Testis (tissue), 2 donors: ENCODE measurements at regions not wholly inside any gene's neighbourhood (a gene's known extent, or its start where the extent isn't known, plus 50 kb on each side); places are given as distances from the start of the nearest gene placed in this dataset.
"Not testable (repeated sequence)": the region's sequence is repeated elsewhere in the genome, so short reads cannot be mapped to it uniquely, and the experiment has no call there.

Experiments used
- DNase-seq: peaks from one replicate; pipeline ENCODE4 v3.0.0-alpha.2; 2019
- H3K27ac ChIP-seq, 2 donors: fragments of 200-600 bp; sonication (generic); one replicate each; pipeline ENCODE4 v1.5.1; 2019
- H3K27me3 ChIP-seq: fragments of 200-600 bp; sonication (generic); one replicate; pipeline ENCODE4 v1.5.1; 2019
- H3K36me3 ChIP-seq: fragments of 200-600 bp; sonication (generic); one replicate; pipeline ENCODE4 v1.5.1; 2017; ENCODE audit warnings: low read depth; ENCODE audit errors: missing control alignments
- H3K4me1 ChIP-seq: fragments of 200-600 bp; sonication (generic); one replicate; pipeline ENCODE4 v1.5.1; 2019
- H3K4me3 ChIP-seq, 2 donors: fragments of 200-600 bp; sonication (generic); one replicate each; pipeline ENCODE4 v1.5.1; 2017 to 2019
- H3K9me3 ChIP-seq: fragments of 200-600 bp; sonication (generic); one replicate; pipeline ENCODE4 v1.5.1; 2017
- POLR2A ChIP-seq: fragments of 450-650 bp; IDR thresholded peaks from one replicate; pipeline ENCODE4 v1.6.1; 2017; ENCODE audit warnings: antibody characterized with exemption, mild to moderate bottlenecking, moderate library complexity
- WGBS, 2 donors: methylation state at CpG; one replicate each; pipeline ENCODE4 v1.1.5; 2018; 5-methylcytosine and 5-hydroxymethylcytosine counted together
- intact Hi-C: fragments of 100-400 bp; cut with DNase I; formaldehyde crosslinking; loops from one replicate; pipeline ENCODE4 v1.15.1; 2023; ENCODE audit warnings: low total_unique reads
- TF ChIP-seq, protein P1 (sequence below), 3 experiments: fragments of 450-650 bp in 2 of 3; fragments of 200-600 bp in 1 of 3; sonication (generic) in 1 of 3; IDR thresholded peaks; one replicate each; pipeline ENCODE4 v1.5.1; 2016 to 2019; ENCODE audit warnings: antibody characterized with exemption in 3 of 3, mild to moderate bottlenecking in 2 of 3, moderate library complexity in 1 of 3

DNA sequence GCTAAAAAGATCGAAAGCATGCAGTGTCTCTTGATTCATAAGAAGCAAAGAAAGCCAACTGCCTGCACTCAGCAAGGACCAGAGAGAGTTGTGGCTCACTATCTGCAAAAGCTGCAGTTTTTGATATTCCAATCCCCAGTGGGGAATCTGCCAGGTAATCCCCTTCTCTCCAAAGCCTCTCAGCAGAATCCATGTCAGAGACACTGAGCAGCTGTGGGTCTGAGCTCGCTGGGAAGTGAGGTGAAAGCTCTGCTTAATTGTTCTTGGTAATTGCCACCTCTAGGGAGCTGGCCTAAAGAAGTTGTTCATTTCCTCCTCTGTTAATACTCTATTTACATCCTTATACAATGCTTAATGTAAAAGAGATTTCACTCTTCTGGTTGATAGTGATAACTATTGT is 261.3 kb upstream of the LRRC4C start:
- Histone ChIP-seq H3K27me3 (no peaks in the 10 kb centered on the region), H3K27ac (no peak overlapping the region), H3K4me1 (no peaks in the 10 kb centered on the region), H3K4me3 (no peak overlapping the region), H3K36me3 (no peaks in the 10 kb centered on the region), H3K9me3 (no peaks in the 10 kb centered on the region)
- intact Hi-C loops, result no loop called here
- no peak for DNase-seq
- TF ChIP-seq, protein P1, sequence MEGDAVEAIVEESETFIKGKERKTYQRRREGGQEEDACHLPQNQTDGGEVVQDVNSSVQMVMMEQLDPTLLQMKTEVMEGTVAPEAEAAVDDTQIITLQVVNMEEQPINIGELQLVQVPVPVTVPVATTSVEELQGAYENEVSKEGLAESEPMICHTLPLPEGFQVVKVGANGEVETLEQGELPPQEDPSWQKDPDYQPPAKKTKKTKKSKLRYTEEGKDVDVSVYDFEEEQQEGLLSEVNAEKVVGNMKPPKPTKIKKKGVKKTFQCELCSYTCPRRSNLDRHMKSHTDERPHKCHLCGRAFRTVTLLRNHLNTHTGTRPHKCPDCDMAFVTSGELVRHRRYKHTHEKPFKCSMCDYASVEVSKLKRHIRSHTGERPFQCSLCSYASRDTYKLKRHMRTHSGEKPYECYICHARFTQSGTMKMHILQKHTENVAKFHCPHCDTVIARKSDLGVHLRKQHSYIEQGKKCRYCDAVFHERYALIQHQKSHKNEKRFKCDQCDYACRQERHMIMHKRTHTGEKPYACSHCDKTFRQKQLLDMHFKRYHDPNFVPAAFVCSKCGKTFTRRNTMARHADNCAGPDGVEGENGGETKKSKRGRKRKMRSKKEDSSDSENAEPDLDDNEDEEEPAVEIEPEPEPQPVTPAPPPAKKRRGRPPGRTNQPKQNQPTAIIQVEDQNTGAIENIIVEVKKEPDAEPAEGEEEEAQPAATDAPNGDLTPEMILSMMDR (IDR thresholded peaks at IDR 0.05), result no peak
- WGBS, 2 donors, result 66 to 75% methylated on average over 2 of the region's 2 CpGs

DNA sequence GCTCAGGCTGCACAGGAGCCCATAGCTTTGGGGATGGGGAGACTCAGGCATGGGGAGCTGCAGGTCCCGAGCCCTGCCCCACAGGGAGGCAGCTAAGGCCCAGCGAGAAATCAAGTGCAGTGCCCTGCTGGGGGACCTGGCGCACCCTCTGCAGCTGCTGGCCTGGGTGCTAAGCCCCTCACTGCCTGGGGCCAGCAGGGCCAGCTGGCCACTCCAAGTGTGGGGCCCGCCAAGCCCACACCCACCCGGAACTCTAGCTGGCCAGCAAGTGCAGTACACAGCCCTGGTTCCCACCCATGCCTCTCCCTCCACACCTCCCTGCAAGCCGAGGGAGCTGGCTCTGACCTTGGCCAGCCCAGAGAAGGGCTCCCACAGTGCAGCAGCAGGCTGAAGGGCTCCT is 268.7 kb upstream of the LRRC4C start:
- H3K27ac ChIP-seq, H3K4me3 ChIP-seq, DNase-seq, H3K4me1 ChIP-seq, intact Hi-C loops, H3K9me3 ChIP-seq, H3K27me3 ChIP-seq, H3K36me3 ChIP-seq: not testable (repeated sequence)
- 87 to 100% methylated on average over 1 to 6 of the region's 6 CpGs for WGBS, 2 donors

DNA sequence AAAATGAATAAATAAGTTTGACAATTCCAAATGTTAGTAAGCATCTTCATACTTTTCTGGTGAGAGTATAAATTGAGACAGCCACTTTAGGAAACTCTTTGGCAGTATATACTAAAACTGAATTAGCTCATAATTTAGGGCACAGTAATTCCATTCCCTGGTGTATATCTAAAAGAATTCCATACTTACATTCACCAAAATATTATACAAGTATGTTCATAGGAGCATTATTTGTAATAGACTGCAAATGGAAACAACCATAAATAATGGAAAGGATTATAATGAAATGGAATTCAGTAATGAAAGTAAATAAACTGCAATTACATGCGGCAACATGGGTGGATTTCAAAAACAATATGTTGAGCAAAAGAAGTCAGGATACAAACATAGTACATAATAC is 315.8 kb upstream of the LRRC4C start:
- Histone ChIP-seq H3K4me3 (no peak overlapping the region), H3K27ac (no peak overlapping the region), H3K4me1 (no peaks in the 10 kb centered on the region), H3K36me3 (no peaks in the 10 kb centered on the region), H3K27me3 (no peaks in the 10 kb centered on the region), H3K9me3 (no peaks in the 10 kb centered on the region)
- intact Hi-C loops, result no loop called here
- no peak for TF ChIP-seq POLR2A
- TF ChIP-seq, protein P1 (IDR thresholded peaks at IDR 0.05), result no peak
- 96 to 97% methylated on average over 1 of the region's 1 CpG for WGBS, 2 donors
- no peak for DNase-seq

DNA sequence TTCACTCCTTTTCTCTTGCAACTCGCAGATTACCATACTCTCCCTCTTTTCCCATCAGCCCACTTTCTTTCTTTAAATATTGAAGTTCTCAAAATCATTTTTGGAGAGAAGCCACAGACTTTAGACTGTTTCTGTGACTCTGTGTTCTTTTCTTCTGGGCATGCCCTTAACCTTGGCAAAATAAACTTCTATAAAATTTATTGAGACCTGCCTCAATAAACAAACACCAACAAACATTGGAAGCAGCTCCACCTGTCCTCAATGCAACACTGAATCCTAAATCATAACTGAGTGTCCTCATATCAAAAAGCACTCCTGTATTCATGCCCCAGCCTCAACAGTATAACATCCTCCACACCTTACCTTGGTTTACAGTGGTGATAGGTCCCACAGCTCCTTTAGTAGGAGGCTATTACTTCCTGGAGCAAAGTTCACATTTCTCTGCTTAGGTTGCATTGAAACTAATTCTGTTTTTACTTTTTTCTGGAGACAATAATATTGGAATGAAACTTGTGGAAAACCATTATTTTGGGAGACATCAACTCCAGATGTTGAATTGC is 320.0 kb upstream of the LRRC4C start:
- TF ChIP-seq, protein P1 (IDR thresholded peaks at IDR 0.05), result no peak
- TF ChIP-seq POLR2A, result no peak
- Histone ChIP-seq H3K4me3 (no peak overlapping the region), H3K27ac (no peak overlapping the region), H3K27me3 (no peaks in the 10 kb centered on the region), H3K36me3 (no peaks in the 10 kb centered on the region), H3K4me1 (no peaks in the 10 kb centered on the region), H3K9me3 (no peaks in the 10 kb centered on the region)
- intact Hi-C loops, result no loop called here
- 77 to 79% methylated on average over 1 of the region's 1 CpG for WGBS, 2 donors
- DNase-seq, result no peak

DNA sequence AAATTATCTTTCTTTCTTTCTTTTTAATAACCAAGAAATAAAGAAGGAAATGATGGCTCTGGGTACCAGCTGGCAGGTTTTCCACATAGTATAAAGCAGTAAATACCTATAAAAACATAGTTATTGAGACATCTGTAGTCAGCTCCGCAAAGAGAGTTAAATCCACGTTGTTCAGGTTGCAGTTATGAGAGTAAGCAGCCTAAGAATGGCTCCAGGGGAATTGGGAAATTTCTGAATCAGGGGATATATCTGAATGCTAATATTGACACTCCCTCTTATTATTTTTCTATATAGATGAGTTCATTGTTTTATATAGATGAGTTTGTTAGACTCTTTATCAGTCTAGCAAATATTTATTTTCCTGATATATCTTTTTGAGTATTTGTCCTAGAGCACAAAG is 322.0 kb upstream of the LRRC4C start:
- TF ChIP-seq, protein P1 (IDR thresholded peaks at IDR 0.05), result no peak
- no peak for TF ChIP-seq POLR2A
- Histone ChIP-seq H3K36me3 (no peaks in the 10 kb centered on the region), H3K4me1 (no peaks in the 10 kb centered on the region), H3K27ac (no peak overlapping the region), H3K9me3 (no peaks in the 10 kb centered on the region), H3K27me3 (no peaks in the 10 kb centered on the region), H3K4me3 (no peak overlapping the region)
- WGBS, 2 donors, result 79 to 92% methylated on average over 2 of the region's 2 CpGs
- intact Hi-C loops, result no loop called here
- no peak for DNase-seq
